Ramos (cell line): ENCODE measurements at regions not wholly inside any gene's neighbourhood (a gene's known extent, or its start where the extent isn't known, plus 50 kb on each side); places are given as distances from the start of the nearest gene placed in this dataset.

Experiments used
- in situ Hi-C: fragments of 300-500 bp; cut with MboI; formaldehyde crosslinking; loops from one replicate; pipeline ENCODE4 v1.14.3; 2022; ENCODE audit warnings: low sequenced_read_pairs; ENCODE audit not compliant: unreplicated experiment

GRCh38 chr6:138550346-138550767, 51.1 kb upstream of the NHSL1 start:
- in situ Hi-C loops: no loop called here

GRCh38 chr6:138554146-138554545, 54.9 kb upstream of the NHSL1 start:
- in situ Hi-C loops: no loop called here

GRCh38 chr6:138555421-138555988, 56.2 kb upstream of the NHSL1 start:
- in situ Hi-C loops: no loop called here

GRCh38 chr6:138557147-138557546, 57.9 kb upstream of the NHSL1 start:
- in situ Hi-C loops: no loop called here

GRCh38 chr6:138559143-138559542, 59.8 kb upstream of the NHSL1 start:
- in situ Hi-C loops: no loop called here

- in situ Hi-C loops: no loop called here
Measured at GRCh38 chr6:138560130-138560860, 61.0 kb upstream of the NHSL1 start.

GRCh38 chr6:138562691-138563090, 63.4 kb upstream of the NHSL1 start:
- in situ Hi-C loops: no loop called here

- in situ Hi-C loops: no loop called here
Measured at GRCh38 chr6:138563231-138563630, 63.9 kb upstream of the NHSL1 start.

- in situ Hi-C loops: no loop called here
Measured at GRCh38 chr6:138563650-138564049, 64.4 kb upstream of the NHSL1 start.

GRCh38 chr6:138564170-138564721, 65.0 kb upstream of the NHSL1 start:
- in situ Hi-C loops: no loop called here

- in situ Hi-C loops: no loop called here
Measured at GRCh38 chr6:138567052-138567451, 67.8 kb upstream of the NHSL1 start.

- in situ Hi-C loops: no loop called here
Measured at GRCh38 chr6:138568997-138569396, 69.7 kb upstream of the NHSL1 start.

GRCh38 chr6:138569554-138569953, 70.3 kb upstream of the NHSL1 start:
- in situ Hi-C loops: no loop called here

- in situ Hi-C loops: no loop called here
Measured at GRCh38 chr6:138569970-138570724, 70.9 kb upstream of the NHSL1 start.

- in situ Hi-C loops: no loop called here
Measured at GRCh38 chr6:138570725-138571029, 71.4 kb upstream of the NHSL1 start.

GRCh38 chr6:138571181-138571580, 71.9 kb upstream of the NHSL1 start:
- in situ Hi-C loops: no loop called here

- in situ Hi-C loops: no loop called here
Measured at GRCh38 chr6:138571585-138572166, 72.4 kb upstream of the NHSL1 start.

GRCh38 chr6:138572167-138572875, 73.0 kb upstream of the NHSL1 start:
- in situ Hi-C loops: no loop called here

- in situ Hi-C loops: no loop called here
Measured at GRCh38 chr6:138572885-138573284, 73.6 kb upstream of the NHSL1 start.

- in situ Hi-C loops: loop anchor here (25.0 kb wide), 1 partner anchor 787 kb away; the partner anchor contains the start of gene CITED2
Measured at GRCh38 chr6:138575257-138575656, 76.0 kb upstream of the NHSL1 start.
